MCF 10A (cell line): ENCODE measurements at regions not wholly inside any gene's neighbourhood (a gene's known extent, or its start where the extent isn't known, plus 50 kb on each side); places are given as distances from the start of the nearest gene placed in this dataset.
A peak's percentile ranks its signal among the peaks of the same experiment; 100 is the strongest.

ENCODE experiments used
- BruUV-seq: library from RNA; stranded (reverse); fragments of 400-500 nt; replicated peaks from 2 replicates; lab custom pipeline; 2021; lab: Mats Ljungman, UMichigan
- CTCF ChIA-PET: fragments of 300-600 bp; sonication (Branson Sonifier 250); formaldehyde crosslinking; extraction: SDS; loops from one replicate; lab custom pipeline; 2021; ENCODE audit warnings: antibody characterized with exemption, inconsistent platforms; lab: Yijun Ruan, JAX
- POLR2A ChIA-PET: fragments of 300-600, 350-650 bp; sonication (Branson Sonifier 250); formaldehyde crosslinking; extraction: SDS; loops from one replicate; lab custom pipeline; 2020; ENCODE audit warnings: antibody characterized with exemption, inconsistent platforms; lab: Yijun Ruan, JAX
- DNase-seq: peaks from one replicate; pipeline ENCODE4 v3.0.0-alpha.2; 2018; ENCODE audit not compliant: unreplicated experiment
- H3K27ac Mint-ChIP-seq: one replicate; pipeline ENCODE4 v1.8.0; 2022; ENCODE audit warnings: mild to moderate bottlenecking, low read depth, mixed read lengths; ENCODE audit not compliant: unreplicated experiment
- H3K27me3 Mint-ChIP-seq: one replicate; pipeline ENCODE4 v1.8.0; 2022; ENCODE audit warnings: mixed read lengths; ENCODE audit not compliant: insufficient read depth, unreplicated experiment
- H3K36me3 Mint-ChIP-seq: one replicate; pipeline ENCODE4 v1.8.0; 2022; ENCODE audit warnings: mild to moderate bottlenecking, moderate library complexity, mixed read lengths; ENCODE audit not compliant: insufficient read depth, unreplicated experiment
- H3K4me1 Mint-ChIP-seq: one replicate; pipeline ENCODE4 v1.8.0; 2022; ENCODE audit warnings: mixed read lengths; ENCODE audit not compliant: insufficient read depth, unreplicated experiment
- H3K4me3 Mint-ChIP-seq: one replicate; pipeline ENCODE4 v1.8.0; 2022; ENCODE audit warnings: mild to moderate bottlenecking, moderate library complexity, mixed read lengths; ENCODE audit not compliant: unreplicated experiment
- H3K9me3 Mint-ChIP-seq: one replicate; pipeline ENCODE4 v1.8.0; 2022; ENCODE audit warnings: mixed read lengths; ENCODE audit not compliant: unreplicated experiment
- CTCF ChIP-seq: fragments of 200-600 bp; IDR thresholded peaks from one replicate; pipeline ENCODE4 v1.8.0; 2022; ENCODE audit warnings: antibody characterized with exemption, mild to moderate bottlenecking; ENCODE audit not compliant: unreplicated experiment
- intact Hi-C: fragments of 100-400 bp; cut with micrococcal nuclease; formaldehyde crosslinking; loops from 2 replicates; pipeline ENCODE4 v1.14.1; 2022

GRCh38 chr6:2507521-2508037 is 243.1 kb downstream of the MYLK4 start:
- no peaks in the 10 kb centered on the region for H3K36me3 Mint-ChIP-seq
- POLR2A ChIA-PET = interaction anchor here (0.7 to 1.1 kb wide), 2 partner anchors 15 to 37 kb away, joined by 3 to 5 read pairs; no protein-coding TSS in a partner anchor
- BruUV-seq = no TSS peak
- peak overlapping the region; percentile 84 for H3K27ac Mint-ChIP-seq
- intact Hi-C loops = no loop called here
- no peak for TF ChIP-seq CTCF
- peaks cover 12% of the 10 kb centered on the region for H3K9me3 Mint-ChIP-seq
- H3K4me3 Mint-ChIP-seq = no peak overlapping the region
- no peaks in the 10 kb centered on the region for H3K27me3 Mint-ChIP-seq
- DNase-seq = no peak
- H3K4me1 Mint-ChIP-seq = peaks cover 1% of the 10 kb centered on the region
- CTCF ChIA-PET = interaction anchor here (1.3 to 1.5 kb wide), 2 partner anchors 16 to 23 kb away, joined by 3 to 7 read pairs; no protein-coding TSS in a partner anchor

- CTCF ChIA-PET = interaction anchor here (1.3 to 1.5 kb wide), 2 partner anchors 17 to 23 kb away, joined by 3 to 7 read pairs; no protein-coding TSS in a partner anchor
- POLR2A ChIA-PET = interaction anchor here (0.7 to 1.2 kb wide), 5 partner anchors 14 to 126 kb away, joined by 3 to 5 read pairs (median 3); no protein-coding TSS in a partner anchor
- Mint-ChIP-seq H3K9me3 (peaks cover 12% of the 10 kb centered on the region), H3K27me3 (no peaks in the 10 kb centered on the region), H3K4me1 (peaks cover 7% of the 10 kb centered on the region), H3K36me3 (no peaks in the 10 kb centered on the region), H3K4me3 (no peak overlapping the region), H3K27ac (peak overlapping the region; percentile 84)
- BruUV-seq = no TSS peak
- no peak for DNase-seq
- intact Hi-C loops = no loop called here
- TF ChIP-seq CTCF = no peak
Measured at GRCh38 chr6:2507016-2507415, 243.7 kb downstream of the MYLK4 start.

GRCh38 chr6:2505624-2506023 is 245.1 kb downstream of the MYLK4 start:
- Mint-ChIP-seq H3K27me3 (no peaks in the 10 kb centered on the region), H3K36me3 (no peaks in the 10 kb centered on the region), H3K9me3 (peaks cover 12% of the 10 kb centered on the region), H3K27ac (no peak overlapping the region), H3K4me3 (no peak overlapping the region), H3K4me1 (peaks cover 7% of the 10 kb centered on the region)
- ChIA-PET CTCF (no interaction called here), POLR2A (interaction anchor here (1.1 kb wide), 1 partner anchor 16 kb away, joined by 3 read pairs; no protein-coding TSS in a partner anchor)
- no TSS peak for BruUV-seq
- intact Hi-C loops = no loop called here
- no peak for TF ChIP-seq CTCF
- no peak for DNase-seq

GRCh38 chr6:2504495-2505064 is 246.1 kb downstream of the MYLK4 start:
- intact Hi-C loops = no loop called here
- ChIA-PET CTCF (no interaction called here), POLR2A (no interaction called here)
- no peak overlapping the region for H3K4me3 Mint-ChIP-seq
- TF ChIP-seq CTCF = no peak
- BruUV-seq = no TSS peak
- H3K27ac Mint-ChIP-seq = no peak overlapping the region
- H3K9me3 Mint-ChIP-seq = peaks cover 12% of the 10 kb centered on the region
- no peaks in the 10 kb centered on the region for H3K27me3 Mint-ChIP-seq
- no peak for DNase-seq
- no peaks in the 10 kb centered on the region for H3K36me3 Mint-ChIP-seq
- H3K4me1 Mint-ChIP-seq = peaks cover 7% of the 10 kb centered on the region
